Tibial nerve (tissue), 4 donors: ENCODE measurements at regions not wholly inside any gene's neighbourhood (a gene's known extent, or its start where the extent isn't known, plus 50 kb on each side); places are given as distances from the start of the nearest gene placed in this dataset.

Experiments used
- DNase-seq, 2 donors: peaks; one replicate each; pipeline ENCODE4 v3.0.0-alpha.2; 2019; ENCODE audit warnings: low spot score in 2 of 2
- H3K27ac ChIP-seq, 4 donors: fragments of 200-600 bp; sonication (generic) in 3 of 4; one replicate each; pipeline ENCODE4 v1.5.1; 2017 to 2019; ENCODE audit warnings: mild to moderate bottlenecking in 1 of 4
- H3K27me3 ChIP-seq, 2 donors: fragments of 200-600 bp; sonication (generic) in 1 of 2; one replicate each; pipeline versions ENCODE4 v1.5.1 to v1.6.0; 2017 to 2019
- H3K36me3 ChIP-seq, 3 donors: fragments of 200-600 bp; sonication (generic); one replicate each; pipeline ENCODE4 v1.5.1; 2018 to 2019
- H3K4me1 ChIP-seq, 4 donors: fragments of 200-600 bp; sonication (generic) in 3 of 4; one replicate each; pipeline ENCODE4 v1.5.1; 2017 to 2019
- H3K4me3 ChIP-seq, 4 donors: fragments of 200-600 bp; sonication (generic) in 3 of 4; one replicate each; pipeline ENCODE4 v1.5.1; 2017 to 2019; ENCODE audit warnings: mild to moderate bottlenecking in 1 of 4, moderate library complexity in 1 of 4
- H3K9me3 ChIP-seq, 4 donors: fragments of 200-600 bp; sonication (generic) in 3 of 4; one replicate each; pipeline ENCODE4 v1.5.1; 2017 to 2019
- EP300 ChIP-seq, 2 donors: sonication (generic); formaldehyde crosslinking; IDR thresholded peaks; one replicate each; pipeline ENCODE4 v1.6.1; 2017; ENCODE audit warnings: antibody characterized with exemption in 2 of 2, mild to moderate bottlenecking in 1 of 2
- POLR2A ChIP-seq, 2 donors: fragments of 450-650 bp; IDR thresholded peaks; one replicate each; pipeline ENCODE4 v1.6.1; 2017; ENCODE audit warnings: antibody characterized with exemption in 2 of 2, mild to moderate bottlenecking in 2 of 2, moderate library complexity in 2 of 2
- WGBS, 2 donors: methylation state at CpG; one replicate each; pipeline ENCODE4 v1.1.5; 2018; 5-methylcytosine and 5-hydroxymethylcytosine counted together
- TF ChIP-seq, protein P1 (sequence below), 5 experiments: fragments of 200-600 bp in 3 of 5; fragments of 450-650 bp in 2 of 5; sonication (generic) in 3 of 5; IDR thresholded peaks; one replicate each; pipeline ENCODE4 v1.5.1; 2016 to 2019; ENCODE audit warnings: antibody characterized with exemption in 5 of 5, mild to moderate bottlenecking in 3 of 5, moderate library complexity in 2 of 5

DNA sequence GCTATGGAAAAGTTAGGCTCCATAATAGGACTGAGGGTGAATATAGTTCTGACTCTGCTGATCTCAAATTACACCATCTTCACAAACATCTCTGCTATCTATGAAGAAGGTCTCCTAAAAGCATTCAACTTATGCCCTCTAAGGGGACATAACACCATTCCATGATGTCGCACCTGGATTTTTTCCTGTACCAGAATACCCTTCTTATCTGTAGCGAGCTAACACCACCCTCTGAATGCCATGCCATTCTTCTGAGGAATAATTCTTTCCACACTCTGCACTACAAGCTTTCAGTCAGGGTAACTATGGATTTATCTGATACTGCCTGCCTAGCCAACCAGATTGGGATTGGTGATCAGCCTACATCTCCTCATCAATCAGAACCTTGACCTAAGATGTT lies 203.8 kb downstream of the PTPRC start:
- DNase-seq: no peak
- TF ChIP-seq, protein P1, sequence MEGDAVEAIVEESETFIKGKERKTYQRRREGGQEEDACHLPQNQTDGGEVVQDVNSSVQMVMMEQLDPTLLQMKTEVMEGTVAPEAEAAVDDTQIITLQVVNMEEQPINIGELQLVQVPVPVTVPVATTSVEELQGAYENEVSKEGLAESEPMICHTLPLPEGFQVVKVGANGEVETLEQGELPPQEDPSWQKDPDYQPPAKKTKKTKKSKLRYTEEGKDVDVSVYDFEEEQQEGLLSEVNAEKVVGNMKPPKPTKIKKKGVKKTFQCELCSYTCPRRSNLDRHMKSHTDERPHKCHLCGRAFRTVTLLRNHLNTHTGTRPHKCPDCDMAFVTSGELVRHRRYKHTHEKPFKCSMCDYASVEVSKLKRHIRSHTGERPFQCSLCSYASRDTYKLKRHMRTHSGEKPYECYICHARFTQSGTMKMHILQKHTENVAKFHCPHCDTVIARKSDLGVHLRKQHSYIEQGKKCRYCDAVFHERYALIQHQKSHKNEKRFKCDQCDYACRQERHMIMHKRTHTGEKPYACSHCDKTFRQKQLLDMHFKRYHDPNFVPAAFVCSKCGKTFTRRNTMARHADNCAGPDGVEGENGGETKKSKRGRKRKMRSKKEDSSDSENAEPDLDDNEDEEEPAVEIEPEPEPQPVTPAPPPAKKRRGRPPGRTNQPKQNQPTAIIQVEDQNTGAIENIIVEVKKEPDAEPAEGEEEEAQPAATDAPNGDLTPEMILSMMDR (IDR thresholded peaks at IDR 0.05): no peak
- TF ChIP-seq POLR2A (IDR thresholded peaks at IDR 0.05) (no peak), EP300 (IDR thresholded peaks at IDR 0.05) (no peak)
- H3K4me1 ChIP-seq: no peaks in the 10 kb centered on the region
- no peaks in the 10 kb centered on the region for H3K27me3 ChIP-seq
- no peaks in the 10 kb centered on the region for H3K9me3 ChIP-seq
- WGBS, 2 donors: 96 to 97% methylated on average over 2 of the region's 2 CpGs
- H3K4me3 ChIP-seq: no peak overlapping the region
- H3K27ac ChIP-seq: no peak overlapping the region
- peaks cover 0 to 4% (median 0%) of the 10 kb centered on the region in 3 donors for H3K36me3 ChIP-seq

DNA sequence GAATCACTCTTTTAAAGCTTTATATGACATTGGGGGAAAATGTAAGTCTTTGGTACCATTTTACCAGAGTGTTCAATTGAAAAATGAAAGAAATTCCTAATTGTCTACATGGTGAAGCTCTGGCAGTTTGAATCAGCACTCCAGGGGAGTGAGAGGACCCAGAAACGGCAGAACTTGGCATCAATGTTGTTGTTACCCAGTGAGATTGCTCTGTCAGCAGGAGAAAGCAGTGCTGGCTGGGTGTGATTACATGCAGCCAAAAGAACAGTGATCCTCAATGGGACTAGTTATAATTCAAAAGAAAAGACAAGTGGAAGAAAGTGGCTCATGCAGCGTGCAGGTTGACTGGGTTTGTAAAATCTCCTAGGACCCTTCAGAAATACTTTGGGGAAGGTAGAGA lies 206.4 kb downstream of the PTPRC start:
- H3K9me3 ChIP-seq: no peaks in the 10 kb centered on the region
- DNase-seq: no peak
- peaks cover 0 to 4% (median 0%) of the 10 kb centered on the region in 3 donors for H3K36me3 ChIP-seq
- no peaks in the 10 kb centered on the region for H3K4me1 ChIP-seq
- no peak overlapping the region for H3K4me3 ChIP-seq
- no peak for TF ChIP-seq POLR2A (IDR thresholded peaks at IDR 0.05)
- no peak for TF ChIP-seq EP300 (IDR thresholded peaks at IDR 0.05)
- TF ChIP-seq, protein P1 (IDR thresholded peaks at IDR 0.05): no peak
- H3K27me3 ChIP-seq: no peaks in the 10 kb centered on the region
- WGBS, 2 donors: 67% methylated on average over 2 of the region's 2 CpGs
- H3K27ac ChIP-seq: no peak overlapping the region

DNA sequence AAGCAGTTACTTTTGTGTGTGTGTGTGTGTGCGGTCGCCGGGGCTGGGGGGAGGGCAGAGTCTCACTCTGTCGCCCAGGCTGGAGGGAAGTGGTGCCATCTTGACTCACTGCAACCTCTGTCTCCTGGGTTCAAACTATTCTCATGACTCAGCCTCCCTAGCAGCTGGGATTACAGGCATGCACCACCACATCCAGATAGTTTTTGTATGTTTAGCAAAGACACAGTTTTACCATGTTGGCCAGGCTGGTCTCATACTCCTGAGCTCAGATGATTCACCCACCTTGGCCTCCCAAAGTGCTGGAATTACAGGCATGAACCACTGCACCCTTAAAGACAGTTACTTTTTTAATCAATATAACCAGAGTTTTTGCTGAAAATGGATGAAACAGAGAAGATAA lies 207.0 kb downstream of the PTPRC start:
- Histone ChIP-seq H3K4me1 (no peaks in the 10 kb centered on the region), H3K27me3 (no peaks in the 10 kb centered on the region), H3K27ac (no peak overlapping the region), H3K4me3 (no peak overlapping the region), H3K36me3 (peaks cover 0 to 7% (median 0%) of the 10 kb centered on the region in 3 donors), H3K9me3 (no peaks in the 10 kb centered on the region)
- TF ChIP-seq, protein P1 (IDR thresholded peaks at IDR 0.05): no peak
- TF ChIP-seq EP300 (IDR thresholded peaks at IDR 0.05): no peak
- no peak for TF ChIP-seq POLR2A (IDR thresholded peaks at IDR 0.05)
- 80 to 88% methylated on average over 4 of the region's 4 CpGs for WGBS, 2 donors
- DNase-seq: no peak

DNA sequence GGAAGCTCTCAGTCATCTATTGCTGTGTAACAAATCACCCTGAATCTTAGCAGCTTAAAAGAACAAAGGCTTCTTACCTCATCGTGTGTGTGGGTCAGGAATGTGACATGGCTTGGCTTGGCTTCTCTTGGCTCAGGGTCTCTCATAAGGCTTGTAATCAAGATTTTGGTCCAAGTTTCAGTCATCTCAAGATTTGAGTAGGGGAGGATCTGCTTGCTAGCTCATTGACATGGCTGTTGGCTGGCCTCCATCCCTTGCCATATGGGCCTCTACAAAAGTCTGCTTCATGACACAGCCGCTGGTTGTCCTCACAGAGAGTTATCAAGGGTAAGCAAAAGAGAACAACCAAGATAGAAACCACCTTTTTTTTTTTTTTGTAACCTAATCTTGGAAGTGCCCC lies 207.7 kb downstream of the PTPRC start:
- no peak for TF ChIP-seq POLR2A (IDR thresholded peaks at IDR 0.05)
- TF ChIP-seq, protein P1 (IDR thresholded peaks at IDR 0.05): no peak
- TF ChIP-seq EP300 (IDR thresholded peaks at IDR 0.05): no peak
- Histone ChIP-seq H3K4me3 (no peak overlapping the region), H3K36me3 (peaks cover 0 to 10% (median 0%) of the 10 kb centered on the region in 3 donors), H3K27me3 (no peaks in the 10 kb centered on the region), H3K4me1 (no peaks in the 10 kb centered on the region), H3K27ac (no peak overlapping the region), H3K9me3 (no peaks in the 10 kb centered on the region)
- 79 to 89% methylated on average over 2 of the region's 2 CpGs for WGBS, 2 donors
- DNase-seq: no peak

DNA sequence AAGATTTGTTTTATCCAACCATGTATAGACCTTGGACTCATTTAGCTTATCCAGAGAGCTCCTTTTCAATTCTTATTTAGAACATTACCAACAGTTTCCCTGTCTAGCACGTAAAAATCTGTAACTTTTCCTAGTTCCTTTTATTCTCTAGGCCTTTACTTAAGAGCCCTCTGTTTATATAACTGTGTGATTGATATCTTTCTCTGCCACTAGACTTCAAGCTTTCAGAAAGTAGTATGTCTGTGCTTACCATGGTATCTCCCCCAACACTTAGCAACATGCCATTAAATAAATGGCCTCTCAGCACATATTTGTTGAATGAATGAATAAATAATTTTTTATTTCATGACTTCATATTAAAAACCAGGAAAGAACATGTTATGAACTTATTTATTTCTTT lies 209.4 kb downstream of the PTPRC start:
- Histone ChIP-seq H3K36me3 (peaks cover 0 to 10% (median 0%) of the 10 kb centered on the region in 3 donors), H3K27ac (no peak overlapping the region), H3K4me1 (no peaks in the 10 kb centered on the region), H3K4me3 (no peak overlapping the region), H3K27me3 (no peaks in the 10 kb centered on the region), H3K9me3 (no peaks in the 10 kb centered on the region)
- TF ChIP-seq EP300 (IDR thresholded peaks at IDR 0.05): no peak
- TF ChIP-seq, protein P1 (IDR thresholded peaks at IDR 0.05): no peak
- DNase-seq: no peak
- WGBS, 2 donors: 92 to 93% methylated on average over 1 of the region's 1 CpG
